ENCODE measurements at regions not wholly inside any gene's neighbourhood (a gene's known extent, or its start where the extent isn't known, plus 50 kb on each side); places are given as distances from the start of the nearest gene placed in this dataset.
"Not testable (repeated sequence)": the region's sequence is repeated elsewhere in the genome, so short reads cannot be mapped to it uniquely, and the experiment has no call there.

DNA sequence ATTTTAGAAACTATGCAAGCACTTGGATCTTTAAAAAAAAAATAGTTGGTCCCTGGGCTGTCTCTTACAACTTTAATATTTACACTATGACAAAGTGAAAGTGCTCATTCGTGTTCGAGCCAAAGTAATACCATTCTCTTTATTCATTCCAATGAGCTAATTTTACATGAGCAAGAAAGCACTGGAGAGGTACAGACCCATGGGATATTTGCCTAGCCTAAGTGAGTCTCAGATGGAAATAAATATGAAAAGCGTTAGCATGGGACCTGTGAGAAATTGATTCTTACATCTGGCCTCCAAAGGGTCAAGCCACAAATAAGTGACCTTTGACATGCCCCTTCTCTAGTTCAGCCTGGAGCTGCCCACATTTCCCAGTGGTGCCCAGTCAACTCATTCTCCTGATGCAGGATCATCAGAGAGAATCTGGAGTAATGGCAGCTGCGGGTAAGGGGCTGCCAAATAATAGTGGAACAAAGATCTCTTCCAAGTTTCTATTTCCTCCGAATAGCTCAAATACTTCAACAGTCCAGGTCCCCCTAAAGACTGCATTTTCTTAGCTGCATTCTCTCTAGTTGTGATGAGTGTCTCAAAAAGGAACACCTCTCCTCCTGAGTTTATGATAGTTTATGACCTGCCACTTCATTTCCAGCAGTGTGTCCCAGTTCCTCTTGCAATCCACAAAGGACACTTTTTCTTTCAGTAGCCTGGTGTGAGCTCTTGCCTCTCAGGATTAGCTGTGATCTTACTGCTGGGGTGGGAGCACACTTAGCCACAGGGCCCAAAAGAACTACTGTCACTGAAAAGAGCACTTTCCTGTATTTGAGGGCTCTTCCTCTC, 208.2 kb downstream of the DAD1 start:
- no peak overlapping the region for H3K4me3 Mint-ChIP-seq
- no peak for DNase-seq (ENCODE audit: low spot score in 2 of 2)
- no peaks in the 10 kb centered on the region for H3K27me3 Mint-ChIP-seq
- H3K27ac Mint-ChIP-seq (ENCODE audit: low read depth) = no peak overlapping the region
- no peaks in the 10 kb centered on the region for H3K36me3 Mint-ChIP-seq (ENCODE audit: insufficient read depth)
- H3K9me3 Mint-ChIP-seq = no peaks in the 10 kb centered on the region
- ATAC-seq (replicated peaks; ENCODE audit: extremely low read depth, poor library complexity, severe bottlenecking) = no peak
- no peaks in the 10 kb centered on the region for H3K4me1 Mint-ChIP-seq

DNA sequence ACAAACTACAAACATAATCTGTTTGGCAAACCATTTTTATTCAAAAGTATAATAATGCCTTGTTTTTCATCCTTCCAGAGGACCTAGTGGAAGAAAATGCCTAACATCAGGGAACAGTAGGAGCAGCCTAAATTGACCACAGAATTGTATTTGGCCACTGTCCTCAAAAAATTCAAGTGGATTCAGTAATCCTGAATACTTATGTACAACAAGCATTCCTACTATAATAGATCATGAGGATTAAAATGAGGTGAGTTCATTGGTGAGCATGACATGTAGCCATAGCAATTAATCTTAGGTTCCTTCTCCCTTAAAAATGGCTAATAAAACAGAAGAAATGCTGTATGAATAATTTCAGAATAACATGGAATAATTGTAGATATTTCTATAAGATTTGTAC, 209.3 kb downstream of the DAD1 start:
- H3K27me3 Mint-ChIP-seq = no peaks in the 10 kb centered on the region

DNA sequence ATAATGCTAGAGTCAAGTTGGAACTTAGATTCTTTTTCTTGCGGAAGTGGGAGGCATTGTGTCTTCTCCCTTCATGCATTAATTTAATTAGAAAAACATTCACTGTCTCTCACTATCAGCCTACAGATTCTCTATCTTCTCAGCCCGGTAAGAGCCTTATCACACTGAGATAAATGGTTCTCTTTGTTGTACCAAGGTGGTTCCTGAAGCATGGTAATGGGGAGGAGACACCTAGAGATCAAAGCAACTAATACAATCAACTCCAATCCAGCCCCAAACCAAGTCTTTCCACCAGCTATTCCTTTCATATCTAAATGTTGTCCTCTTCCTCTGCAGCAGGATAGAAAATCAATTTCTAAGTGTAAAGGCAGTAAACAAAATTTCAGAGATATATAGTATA, 210.8 kb downstream of the DAD1 start:
- no peak for DNase-seq (ENCODE audit: low spot score in 2 of 2)
- Mint-ChIP-seq H3K4me1 (no peaks in the 10 kb centered on the region), H3K36me3 (ENCODE audit: insufficient read depth) (no peaks in the 10 kb centered on the region), H3K9me3 (no peaks in the 10 kb centered on the region), H3K27me3 (no peaks in the 10 kb centered on the region), H3K27ac (ENCODE audit: low read depth) (no peak overlapping the region), H3K4me3 (no peak overlapping the region)
- no peak for ATAC-seq (replicated peaks; ENCODE audit: extremely low read depth, poor library complexity, severe bottlenecking)

More for the DNA sequence above, 209.3 kb downstream of the DAD1 start:
- H3K36me3 Mint-ChIP-seq (ENCODE audit: insufficient read depth) = no peaks in the 10 kb centered on the region
- no peak overlapping the region for H3K27ac Mint-ChIP-seq (ENCODE audit: low read depth)
- no peak for ATAC-seq (replicated peaks; ENCODE audit: extremely low read depth, poor library complexity, severe bottlenecking)
- no peaks in the 10 kb centered on the region for H3K4me1 Mint-ChIP-seq
- H3K9me3 Mint-ChIP-seq = no peaks in the 10 kb centered on the region
- no peak for DNase-seq (ENCODE audit: low spot score in 2 of 2)
- H3K4me3 Mint-ChIP-seq = no peak overlapping the region

DNA sequence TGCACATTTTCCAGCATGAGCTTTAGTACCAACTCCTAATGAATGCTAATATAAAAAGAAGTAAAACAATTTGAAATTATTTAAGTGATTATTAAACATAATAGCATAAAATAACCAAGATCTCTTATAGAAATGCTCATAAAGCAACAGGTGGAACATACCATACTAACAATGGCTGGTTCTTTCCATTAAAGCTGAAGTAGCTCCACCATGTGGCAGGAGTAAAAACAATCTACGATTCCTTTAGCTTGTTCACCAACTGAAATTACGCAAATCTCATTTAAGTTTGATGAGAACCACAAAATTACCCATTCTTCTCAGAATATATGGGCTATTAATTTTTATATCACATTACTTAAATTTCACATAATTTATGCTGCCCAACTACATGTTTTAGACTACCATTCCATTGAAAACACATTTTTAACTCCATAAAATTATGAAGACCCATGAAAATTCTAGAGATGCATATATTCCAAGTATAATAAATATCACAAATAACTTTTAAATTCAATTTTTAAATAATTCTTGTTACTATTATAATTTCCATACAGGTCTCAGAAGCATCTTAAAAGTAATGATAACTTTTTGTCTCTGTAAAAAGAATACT, 213.6 kb downstream of the DAD1 start:
- DNase-seq (ENCODE audit: low spot score in 2 of 2) (no peak), ATAC-seq (replicated peaks; ENCODE audit: extremely low read depth, poor library complexity, severe bottlenecking) (no peak)
- Mint-ChIP-seq H3K4me1 (no peaks in the 10 kb centered on the region), H3K36me3 (ENCODE audit: insufficient read depth) (no peaks in the 10 kb centered on the region), H3K9me3 (no peaks in the 10 kb centered on the region), H3K27ac (ENCODE audit: low read depth) (no peak overlapping the region), H3K27me3 (no peaks in the 10 kb centered on the region), H3K4me3 (no peak overlapping the region)

DNA sequence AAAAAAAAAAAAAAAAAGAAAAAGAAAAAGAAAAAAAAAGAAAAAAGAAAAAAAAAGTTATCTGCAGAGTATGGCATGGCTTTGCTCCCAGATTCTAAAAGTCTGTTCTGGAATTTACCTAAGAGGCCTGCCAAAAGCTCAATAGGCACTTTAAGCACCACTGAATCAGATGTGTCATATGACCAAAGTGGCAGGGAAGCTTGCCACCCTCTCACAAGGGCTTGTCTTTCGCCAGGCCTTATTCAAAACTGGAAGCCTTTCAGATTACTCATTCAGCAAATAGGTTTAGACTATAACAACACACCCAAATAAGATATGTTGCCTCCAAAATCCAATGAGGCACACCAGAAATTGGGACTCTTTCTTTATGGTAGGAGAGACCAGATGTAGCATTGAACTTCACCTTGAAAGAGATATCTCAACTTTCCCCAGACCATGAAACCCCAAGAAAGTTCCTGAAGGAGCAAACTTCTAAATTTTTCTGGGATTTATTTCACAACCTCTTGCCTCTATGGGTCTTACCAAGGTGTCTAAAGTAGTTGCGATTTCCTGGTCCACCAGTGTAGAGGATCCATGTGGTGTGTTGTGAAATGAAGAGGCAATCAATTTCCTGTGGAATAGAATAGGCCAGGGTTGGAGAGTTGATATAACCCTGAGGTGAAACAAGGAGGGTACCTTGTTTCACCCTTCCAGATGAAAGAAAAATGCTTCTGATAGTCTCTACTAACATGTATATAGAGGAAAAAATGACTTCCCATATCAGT, 218.8 kb downstream of the DAD1 start:
- Mint-ChIP-seq H3K4me1 (no peaks in the 10 kb centered on the region), H3K27me3 (no peaks in the 10 kb centered on the region), H3K9me3 (no peaks in the 10 kb centered on the region), H3K4me3 (no peak overlapping the region), H3K27ac (ENCODE audit: low read depth) (no peak overlapping the region), H3K36me3 (ENCODE audit: insufficient read depth) (no peaks in the 10 kb centered on the region)
- ATAC-seq (replicated peaks; ENCODE audit: extremely low read depth, poor library complexity, severe bottlenecking) = no peak
- no peak for DNase-seq (ENCODE audit: low spot score in 2 of 2)

DNA sequence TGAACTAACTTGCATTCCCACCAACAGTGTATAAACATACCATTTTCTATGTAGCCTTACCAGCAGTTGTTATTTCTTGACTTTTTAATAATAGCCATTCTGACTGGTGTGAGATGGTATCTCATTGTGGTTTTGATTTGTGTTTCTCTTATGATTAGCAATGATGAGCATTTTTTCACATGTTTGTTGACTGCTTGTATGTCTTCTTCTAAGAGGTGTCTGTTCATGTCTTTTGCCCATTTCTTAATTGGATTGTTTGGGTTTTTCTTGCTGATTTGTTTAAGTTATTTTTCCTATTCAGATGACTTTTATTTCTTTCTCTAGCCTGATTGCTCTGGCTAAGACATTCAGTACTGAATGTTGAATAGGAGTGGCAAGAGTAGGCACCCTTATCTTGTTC, 230.3 kb downstream of the DAD1 start:
- no peaks in the 10 kb centered on the region for H3K27me3 Mint-ChIP-seq
- no peak for DNase-seq (ENCODE audit: low spot score in 2 of 2)
- no peaks in the 10 kb centered on the region for H3K36me3 Mint-ChIP-seq (ENCODE audit: insufficient read depth)
- no peak overlapping the region for H3K4me3 Mint-ChIP-seq
- H3K27ac Mint-ChIP-seq (ENCODE audit: low read depth) = no peak overlapping the region
- H3K4me1 Mint-ChIP-seq = no peaks in the 10 kb centered on the region
- H3K9me3 Mint-ChIP-seq = no peaks in the 10 kb centered on the region
- no peak for ATAC-seq (replicated peaks; ENCODE audit: extremely low read depth, poor library complexity, severe bottlenecking)

DNA sequence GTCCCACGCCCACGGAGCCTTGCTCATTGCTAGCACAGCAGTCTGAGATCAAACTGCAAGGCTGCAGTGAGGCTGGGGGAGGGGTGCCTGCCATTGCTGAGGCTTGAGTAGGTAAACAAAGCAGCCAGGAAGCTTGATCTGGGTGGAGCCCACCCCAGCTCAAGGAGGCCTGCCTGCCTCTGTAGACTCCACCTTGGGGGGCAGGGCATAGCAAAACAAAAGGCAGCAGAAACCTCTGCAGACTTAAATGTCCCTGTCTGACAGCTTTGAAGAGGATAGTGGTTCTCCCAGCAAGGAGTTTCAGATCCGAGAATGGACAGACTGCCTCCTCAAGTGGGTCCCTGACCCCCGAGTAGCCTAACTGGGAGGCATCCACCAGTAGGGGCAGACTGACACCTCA, 239.7 kb downstream of the DAD1 start:
- not testable (repeated sequence) for H3K36me3 Mint-ChIP-seq (ENCODE audit: insufficient read depth); H3K4me1 Mint-ChIP-seq; ATAC-seq (replicated peaks; ENCODE audit: extremely low read depth, poor library complexity, severe bottlenecking); H3K27me3 Mint-ChIP-seq; H3K9me3 Mint-ChIP-seq; H3K4me3 Mint-ChIP-seq; DNase-seq (ENCODE audit: low spot score in 2 of 2); H3K27ac Mint-ChIP-seq (ENCODE audit: low read depth)

DNA sequence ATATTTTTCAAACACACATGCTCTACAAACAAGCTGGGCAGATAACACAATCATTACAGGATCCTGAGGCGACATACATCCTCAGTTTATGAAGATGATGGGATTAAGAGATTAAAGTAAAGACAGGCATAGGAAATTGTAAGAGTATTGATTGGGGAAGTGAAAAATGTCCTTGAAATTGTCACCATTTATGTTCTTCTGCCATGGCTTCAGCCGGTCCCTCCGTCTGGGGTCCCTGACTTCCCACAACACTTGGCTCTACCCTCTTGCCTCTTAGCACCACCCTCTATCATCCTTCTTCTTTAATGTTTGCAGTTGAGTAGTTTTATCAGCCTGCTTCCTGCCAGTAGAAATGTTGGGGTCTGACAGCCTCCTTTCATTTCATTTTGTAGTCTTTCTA, 244.4 kb downstream of the DAD1 start:
- no peaks in the 10 kb centered on the region for H3K36me3 Mint-ChIP-seq (ENCODE audit: insufficient read depth)

DNA sequence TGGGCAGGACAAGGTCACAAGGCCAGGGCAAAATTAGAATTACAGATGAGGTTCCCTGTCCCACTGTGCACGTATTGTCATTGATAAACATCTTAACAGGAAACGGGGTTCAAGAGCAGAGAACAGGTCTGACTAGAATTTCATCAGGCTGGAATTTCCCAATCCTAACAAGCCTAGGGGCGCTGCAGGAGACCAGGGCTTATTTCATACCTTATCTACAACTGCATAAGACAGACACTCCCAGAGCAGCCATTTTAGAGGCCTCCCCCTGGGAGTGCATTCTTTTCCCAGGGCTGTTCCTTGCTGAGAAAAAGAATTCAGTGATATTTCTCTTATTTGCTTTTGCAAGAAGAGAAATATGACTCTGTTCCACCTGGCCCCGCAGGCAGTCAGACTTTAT, 244.8 kb downstream of the DAD1 start:
- H3K4me3 Mint-ChIP-seq; H3K27ac Mint-ChIP-seq (ENCODE audit: low read depth); H3K36me3 Mint-ChIP-seq (ENCODE audit: insufficient read depth); DNase-seq (ENCODE audit: low spot score in 2 of 2); H3K9me3 Mint-ChIP-seq; ATAC-seq (replicated peaks; ENCODE audit: extremely low read depth, poor library complexity, severe bottlenecking); H3K27me3 Mint-ChIP-seq; H3K4me1 Mint-ChIP-seq: not testable (repeated sequence)

More for the DNA sequence above, 244.4 kb downstream of the DAD1 start:
- no peak for ATAC-seq (replicated peaks; ENCODE audit: extremely low read depth, poor library complexity, severe bottlenecking)
- Mint-ChIP-seq H3K27ac (ENCODE audit: low read depth) (no peak overlapping the region), H3K9me3 (no peaks in the 10 kb centered on the region), H3K4me1 (no peaks in the 10 kb centered on the region), H3K27me3 (no peaks in the 10 kb centered on the region), H3K4me3 (no peak overlapping the region)
- DNase-seq (ENCODE audit: low spot score in 2 of 2) = no peak

DNA sequence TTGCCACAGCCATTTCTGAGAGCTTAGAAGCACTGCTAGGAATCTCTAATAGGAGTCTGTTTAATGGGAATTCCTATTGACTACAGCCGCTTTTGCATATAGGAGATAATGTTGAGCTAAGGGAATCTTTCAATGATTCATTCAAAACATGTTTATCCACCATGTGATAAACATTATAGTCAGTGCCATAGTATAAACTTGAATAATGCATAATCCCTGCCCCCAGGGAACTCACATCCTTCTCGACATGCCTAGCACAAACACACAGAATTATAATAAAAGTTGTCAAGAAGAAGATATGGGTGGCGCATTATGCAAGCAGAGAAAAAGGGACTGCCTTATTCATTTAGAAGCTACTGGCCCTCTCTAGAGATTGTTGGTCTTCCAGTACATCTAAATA, 248.0 kb downstream of the DAD1 start:
- ATAC-seq (replicated peaks; ENCODE audit: extremely low read depth, poor library complexity, severe bottlenecking) = no peak
- no peak for DNase-seq (ENCODE audit: low spot score in 2 of 2)
- Mint-ChIP-seq H3K36me3 (ENCODE audit: insufficient read depth) (peaks cover 2% of the 10 kb centered on the region), H3K27me3 (no peaks in the 10 kb centered on the region), H3K9me3 (no peaks in the 10 kb centered on the region), H3K4me3 (no peak overlapping the region), H3K27ac (ENCODE audit: low read depth) (no peak overlapping the region), H3K4me1 (no peaks in the 10 kb centered on the region)

DNA sequence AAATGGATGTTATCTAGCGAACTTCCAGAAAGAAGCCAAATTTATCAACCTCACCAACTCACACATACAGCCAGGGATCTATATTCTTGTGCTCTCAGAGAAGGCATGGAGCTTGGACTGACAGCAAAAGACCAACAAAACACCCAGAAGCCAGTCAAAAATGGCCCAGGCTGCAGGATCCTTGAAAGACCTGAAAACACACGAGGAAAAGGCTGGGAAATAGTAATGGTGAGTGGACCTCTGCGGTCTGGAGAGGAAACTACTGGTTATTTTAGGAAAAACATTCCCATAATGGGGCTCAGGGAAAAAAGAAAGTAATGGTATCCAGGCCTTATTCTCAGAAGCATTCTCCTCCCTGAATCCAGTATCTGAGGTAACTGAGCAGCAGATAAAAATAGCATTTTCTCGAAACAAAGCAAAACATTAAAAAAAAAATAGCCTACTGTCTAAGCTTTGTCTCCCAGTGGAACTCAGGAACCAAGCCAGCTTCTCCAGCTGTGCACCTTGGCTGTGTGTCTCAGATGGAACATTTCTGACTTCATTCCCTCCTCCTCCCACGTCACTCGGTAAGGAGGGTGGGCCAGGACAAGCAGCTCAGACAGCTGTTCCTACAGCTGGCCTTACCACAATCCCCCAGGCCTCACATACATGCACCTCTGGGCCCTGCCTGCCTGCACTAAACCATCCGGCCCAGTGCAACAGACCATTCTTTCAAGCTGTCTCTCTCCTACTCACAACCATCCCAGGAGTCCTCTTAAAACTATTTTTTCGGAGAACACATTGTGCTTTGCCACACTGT, 249.9 kb downstream of the DAD1 start:
- Mint-ChIP-seq H3K9me3 (no peaks in the 10 kb centered on the region), H3K27ac (ENCODE audit: low read depth) (no peak overlapping the region), H3K4me3 (no peak overlapping the region), H3K27me3 (no peaks in the 10 kb centered on the region), H3K4me1 (no peaks in the 10 kb centered on the region), H3K36me3 (ENCODE audit: insufficient read depth) (peaks cover 2% of the 10 kb centered on the region)
- DNase-seq (ENCODE audit: low spot score in 2 of 2) = no peak
- ATAC-seq (replicated peaks; ENCODE audit: extremely low read depth, poor library complexity, severe bottlenecking) = no peak

DNA sequence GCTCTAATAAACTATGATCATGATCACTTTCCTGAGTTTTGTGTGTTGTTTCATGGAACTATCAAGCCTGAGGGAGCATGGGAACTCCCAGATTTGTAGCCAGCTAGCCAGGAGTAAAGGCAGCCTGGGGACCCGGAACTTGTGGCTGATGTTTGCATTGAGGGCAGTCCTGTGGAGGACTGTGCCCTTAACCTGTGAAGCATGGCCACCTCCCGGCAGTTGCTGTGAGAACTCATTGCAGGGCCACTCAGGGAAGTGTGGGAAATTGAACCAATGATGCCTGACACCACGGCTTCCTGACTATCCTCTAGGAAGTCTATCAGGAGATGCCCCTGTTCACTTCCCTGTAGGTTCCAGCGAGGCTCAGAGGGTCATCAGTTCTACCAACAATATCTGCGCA, 250.6 kb downstream of the DAD1 start:
- Mint-ChIP-seq H3K27ac (ENCODE audit: low read depth) (no peak overlapping the region), H3K36me3 (ENCODE audit: insufficient read depth) (peaks cover 2% of the 10 kb centered on the region), H3K27me3 (no peaks in the 10 kb centered on the region), H3K4me3 (no peak overlapping the region), H3K9me3 (no peaks in the 10 kb centered on the region), H3K4me1 (no peaks in the 10 kb centered on the region)
- no peak for DNase-seq (ENCODE audit: low spot score in 2 of 2)
- ATAC-seq (replicated peaks; ENCODE audit: extremely low read depth, poor library complexity, severe bottlenecking) = no peak

All from central memory CD8-positive, alpha-beta T cell (primary cell).